DOHH2 (cell line): ENCODE measurements at regions not wholly inside any gene's neighbourhood (a gene's known extent, or its start where the extent isn't known, plus 50 kb on each side); places are given as distances from the start of the nearest gene placed in this dataset.
A peak's percentile ranks its signal among the peaks of the same experiment; 100 is the strongest.
"Not testable (repeated sequence)": the region's sequence is repeated elsewhere in the genome, so short reads cannot be mapped to it uniquely, and the experiment has no call there.

Experiments used
- H3F3A ChIP-seq: fragments of 200-600 bp; sonication (generic), shearing (Covaris generic); 2 replicates; pipeline ENCODE4 v1.6.0; 2016; ENCODE audit warnings: antibody characterized with exemption, mild to moderate bottlenecking; ENCODE audit not compliant: control insufficient read depth, insufficient read depth
- H3K27ac ChIP-seq: fragments of 200-600 bp; sonication (generic); 2 replicates; pipeline ENCODE4 v1.5.1; 2014; ENCODE audit warnings: low read depth, mild to moderate bottlenecking, low read length, moderate library complexity
- H3K27me3 ChIP-seq: fragments of 200-600 bp; sonication (generic); 2 replicates; pipeline ENCODE4 v1.6.1; 2014; ENCODE audit warnings: mild to moderate bottlenecking, low read length, mixed read lengths; ENCODE audit not compliant: control insufficient read depth
- H3K36me3 ChIP-seq: fragments of 200-600 bp; sonication (generic); 2 replicates; pipeline ENCODE4 v1.6.1; 2014; ENCODE audit warnings: mild to moderate bottlenecking, low read length, moderate library complexity, mixed read lengths; ENCODE audit not compliant: control insufficient read depth
- H3K4me1 ChIP-seq: fragments of 200-600 bp; sonication (generic); 2 replicates; pipeline ENCODE4 v1.6.1; 2014; ENCODE audit warnings: mild to moderate bottlenecking, low read length, mixed read lengths; ENCODE audit not compliant: control insufficient read depth
- H3K4me2 ChIP-seq: fragments of 200-600 bp; sonication (generic); 2 replicates; pipeline ENCODE4 v1.6.0; 2014; ENCODE audit warnings: mild to moderate bottlenecking, low read length, moderate library complexity
- H3K4me3 ChIP-seq: fragments of 200-600 bp; sonication (generic); 2 replicates; pipeline ENCODE4 v1.5.1; 2014; ENCODE audit warnings: mild to moderate bottlenecking, low read length, mixed read lengths
- H3K79me2 ChIP-seq: fragments of 200-600 bp; sonication (generic); 2 replicates; pipeline ENCODE4 v1.6.1; 2014; ENCODE audit warnings: mild to moderate bottlenecking, low read length, mixed read lengths; ENCODE audit not compliant: control insufficient read depth
- H3K9me2 ChIP-seq: fragments of 200-600 bp; sonication (generic); replicated peaks from 2 replicates; pipeline ENCODE4 v1.6.1; 2014; ENCODE audit warnings: mild to moderate bottlenecking, low read length, mixed read lengths; ENCODE audit not compliant: control insufficient read depth
- H3K9me3 ChIP-seq: fragments of 200-600 bp; sonication (generic); 2 replicates; pipeline ENCODE4 v1.6.1; 2014; ENCODE audit warnings: antibody characterized with exemption, low read length, mixed read lengths; ENCODE audit not compliant: control insufficient read depth, insufficient read depth
- H4K20me1 ChIP-seq: fragments of 200-600 bp; sonication (generic); 2 replicates; pipeline ENCODE4 v1.6.0; 2014; ENCODE audit warnings: low read depth, mild to moderate bottlenecking, antibody characterized with exemption, low read length, moderate library complexity; ENCODE audit not compliant: control insufficient read depth, insufficient read depth
- CTCF ChIP-seq: fragments of 200-600 bp; sonication (generic); IDR thresholded peaks from one replicate; pipeline ENCODE4 v1.5.1; 2014; ENCODE audit warnings: antibody characterized with exemption, mild to moderate bottlenecking, low read depth, low read length; ENCODE audit not compliant: poor library complexity, severe bottlenecking
- EZH2phosphoT487 ChIP-seq: fragments of 200-600 bp; sonication (generic); IDR thresholded peaks from 2 replicates; pipeline ENCODE4 v1.6.1; 2017; ENCODE audit warnings: borderline replicate concordance, mild to moderate bottlenecking, antibody characterized with exemption, low read length, moderate library complexity, mixed read lengths

DNA sequence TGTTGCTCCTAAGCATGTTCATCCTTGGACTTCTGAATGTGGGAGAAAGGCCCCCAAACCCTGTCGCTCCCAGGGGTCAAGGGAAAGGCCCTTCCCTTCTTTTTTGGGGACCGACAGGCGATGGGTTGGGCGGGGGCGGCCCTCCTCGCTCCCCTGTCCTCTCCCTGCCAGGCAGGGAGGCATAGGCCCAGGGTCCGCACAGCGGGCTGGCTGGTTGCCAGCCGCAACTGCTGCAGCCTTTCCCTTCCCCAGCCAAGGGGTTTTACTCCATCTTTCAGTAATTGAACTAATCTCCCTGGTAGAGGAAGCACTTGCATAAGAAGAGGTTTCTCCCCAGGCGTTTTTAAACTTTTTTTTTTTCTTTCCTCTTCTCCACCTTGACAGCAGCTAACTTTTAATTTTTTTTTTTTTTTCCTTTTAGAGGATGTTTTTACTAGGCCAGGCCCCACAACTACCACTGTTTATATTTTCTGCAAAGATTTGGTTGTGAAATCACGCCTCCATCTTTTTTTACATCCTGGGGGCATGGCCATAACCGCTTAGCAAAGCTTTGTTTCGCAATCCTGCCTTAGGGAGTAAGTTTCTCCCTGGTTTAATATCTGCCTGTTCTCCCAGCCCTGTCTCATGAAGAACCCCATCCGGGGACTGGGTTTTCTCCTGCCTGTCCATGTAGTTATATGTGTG, 216.9 kb upstream of the ZNF608 start:
- Histone ChIP-seq H4K20me1 (no peaks in the 10 kb centered on the region), H3K4me2 (no peak overlapping the region), H3K79me2 (no peaks in the 10 kb centered on the region), H3K9me3 (no peaks in the 10 kb centered on the region), H3K27me3 (no peaks in the 10 kb centered on the region), H3K9me2 (no peaks in the 10 kb centered on the region), H3K4me3 (no peak overlapping the region), H3K27ac (no peak overlapping the region), H3K36me3 (no peaks in the 10 kb centered on the region), H3K4me1 (no peaks in the 10 kb centered on the region; the same call in 1 of the 2 replicates), H3F3A (no peaks in the 10 kb centered on the region)
- TF ChIP-seq CTCF (no peak), EZH2phosphoT487 (no peak)

DNA sequence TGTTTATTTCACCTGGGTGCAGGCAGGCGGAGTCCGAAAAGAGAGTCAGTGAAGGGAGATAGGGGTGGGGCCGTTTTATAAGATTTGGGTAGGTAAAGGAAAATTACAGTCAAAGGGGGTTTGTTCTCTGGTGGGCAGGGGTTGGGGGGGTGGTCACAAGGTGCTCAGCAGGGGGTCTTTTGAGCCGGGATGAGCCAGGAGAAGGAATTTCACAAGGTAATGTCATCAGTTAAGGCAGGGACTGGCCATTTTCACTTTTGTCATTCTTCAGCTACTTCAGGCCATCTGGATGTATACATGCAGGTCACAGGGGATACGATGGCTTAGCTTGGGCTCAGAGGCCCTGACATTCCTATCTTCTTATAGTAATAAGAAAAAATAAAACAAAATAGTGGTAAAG, 220.3 kb upstream of the ZNF608 start:
- H3K36me3 ChIP-seq, H3K4me1 ChIP-seq, H3K27me3 ChIP-seq, H4K20me1 ChIP-seq, H3K27ac ChIP-seq, H3K9me2 ChIP-seq, H3F3A ChIP-seq, H3K9me3 ChIP-seq, H3K79me2 ChIP-seq, H3K4me2 ChIP-seq, H3K4me3 ChIP-seq: not testable (repeated sequence)

DNA sequence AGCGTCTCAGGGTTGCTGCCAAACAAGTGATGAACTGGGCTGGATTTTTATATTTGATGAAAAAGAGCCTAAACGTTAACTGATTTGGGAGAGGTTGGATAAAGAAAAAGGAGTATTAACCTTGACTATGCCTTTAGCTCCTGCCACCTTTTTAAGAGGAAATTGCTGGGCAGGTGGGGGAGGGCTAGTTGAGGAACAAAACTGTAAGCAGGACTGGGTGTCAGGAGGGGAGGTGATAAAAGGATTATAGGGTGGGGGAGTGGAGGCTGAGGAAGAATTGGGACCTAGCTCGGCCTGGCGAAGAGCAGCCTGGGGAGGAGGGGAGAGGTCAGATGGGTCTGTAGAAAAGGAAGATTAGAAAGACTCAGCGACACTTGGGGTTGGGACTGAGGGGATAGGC, 223.9 kb upstream of the ZNF608 start:
- not testable (repeated sequence) for H3K79me2 ChIP-seq, H3K9me3 ChIP-seq, H3K36me3 ChIP-seq, H3K9me2 ChIP-seq, H3F3A ChIP-seq, H3K27ac ChIP-seq, H3K27me3 ChIP-seq, H4K20me1 ChIP-seq, H3K4me2 ChIP-seq, H3K4me3 ChIP-seq
- H3K4me1 ChIP-seq: peaks cover 19% of the 10 kb centered on the region

- no peak overlapping the region for H3K27ac ChIP-seq
- no peaks in the 10 kb centered on the region for H3F3A ChIP-seq
- H3K27me3 ChIP-seq: no peaks in the 10 kb centered on the region
- H4K20me1 ChIP-seq: no peaks in the 10 kb centered on the region
- peaks cover 8% of the 10 kb centered on the region; the same call in 1 of the 2 replicates for H3K9me3 ChIP-seq
- no peaks in the 10 kb centered on the region for H3K9me2 ChIP-seq
- peaks cover 28% of the 10 kb centered on the region for H3K4me1 ChIP-seq
- no peak overlapping the region for H3K4me3 ChIP-seq
- TF ChIP-seq CTCF (peak; percentile 28), EZH2phosphoT487 (no peak)
- no peaks in the 10 kb centered on the region for H3K36me3 ChIP-seq
- no peak overlapping the region for H3K4me2 ChIP-seq
- H3K79me2 ChIP-seq: no peaks in the 10 kb centered on the region
Observed at GRCh38 chr5:124972703-124973102, 226.3 kb upstream of the ZNF608 start.
